H1 (cell line): ENCODE measurements at regions not wholly inside any gene's neighbourhood (a gene's known extent, or its start where the extent isn't known, plus 50 kb on each side); places are given as distances from the start of the nearest gene placed in this dataset.

Experiments
- CHD2 ChIP-seq: IDR thresholded peaks from 2 replicates; pipeline ENCODE4 v1.6.1; 2012; ENCODE audit warnings: low read length, improper control_type of control experiment
- CREB1 ChIP-seq: IDR thresholded peaks from 2 replicates; pipeline ENCODE4 v1.6.1; 2012; ENCODE audit warnings: inconsistent platforms
- FOSL1 ChIP-seq: IDR thresholded peaks from 2 replicates; pipeline ENCODE4 v1.6.1; 2011; ENCODE audit warnings: mild to moderate bottlenecking, low read depth, low read length, moderate library complexity; ENCODE audit not compliant: insufficient read depth
- PHF8 ChIP-seq: fragments of 200-600 bp; sonication (generic); conservative IDR thresholded peaks from 2 replicates; pipeline ENCODE4 v1.7.1; 2012; ENCODE audit warnings: low read depth, mild to moderate bottlenecking, inconsistent platforms, low read length, moderate library complexity
- SIRT6 ChIP-seq: IDR thresholded peaks from one replicate; pipeline ENCODE4 v1.7.1; 2012; ENCODE audit warnings: low read length, inconsistent platforms

- TF ChIP-seq CREB1 (no peak), FOSL1 (no peak), PHF8 (no peak), SIRT6 (no peak), CHD2 (no peak)
These were observed 406.2 kb downstream of the NOVA1 start (continued) for GRCh38 chr14:26191671-26192070.
